ENCODE measurements at regions not wholly inside any gene's neighbourhood (a gene's known extent, or its start where the extent isn't known, plus 50 kb on each side); places are given as distances from the start of the nearest gene placed in this dataset.

- H3K4me3 Mint-ChIP-seq, result no peak overlapping the region
- H3K27ac Mint-ChIP-seq, result no peak overlapping the region
- no peak for DNase-seq (ENCODE audit: extremely low spot score, unreplicated experiment)
- no peaks in the 10 kb centered on the region for H3K36me3 Mint-ChIP-seq
- H3K9me3 Mint-ChIP-seq, result peaks cover 3% of the 10 kb centered on the region
- H3K27me3 Mint-ChIP-seq, result no peaks in the 10 kb centered on the region
- no peak for TF ChIP-seq CTCF (conservative IDR thresholded peaks at IDR 0.05)
- no peaks in the 10 kb centered on the region for H3K4me1 Mint-ChIP-seq (ENCODE audit: unreplicated experiment)
Observed at GRCh38 chr6:66200390-66200789, 493.4 kb upstream of the EYS start.

- no peaks in the 10 kb centered on the region for H3K36me3 Mint-ChIP-seq
- H3K27ac Mint-ChIP-seq, result no peak overlapping the region
- TF ChIP-seq CTCF (conservative IDR thresholded peaks at IDR 0.05), result no peak
- peaks cover 3% of the 10 kb centered on the region for H3K9me3 Mint-ChIP-seq
- H3K4me3 Mint-ChIP-seq, result no peak overlapping the region
- no peaks in the 10 kb centered on the region for H3K4me1 Mint-ChIP-seq (ENCODE audit: unreplicated experiment)
- H3K27me3 Mint-ChIP-seq, result no peaks in the 10 kb centered on the region
- DNase-seq (ENCODE audit: extremely low spot score, unreplicated experiment), result no peak
Observed at GRCh38 chr6:66199171-66199570, 492.1 kb upstream of the EYS start.

GRCh38 chr6:66198062-66198624, 491.1 kb upstream of the EYS start:
- no peak overlapping the region for H3K27ac Mint-ChIP-seq
- no peaks in the 10 kb centered on the region for H3K27me3 Mint-ChIP-seq
- no peak for DNase-seq (ENCODE audit: extremely low spot score, unreplicated experiment)
- H3K9me3 Mint-ChIP-seq, result peaks cover 3% of the 10 kb centered on the region
- no peaks in the 10 kb centered on the region for H3K4me1 Mint-ChIP-seq (ENCODE audit: unreplicated experiment)
- H3K4me3 Mint-ChIP-seq, result no peak overlapping the region
- H3K36me3 Mint-ChIP-seq, result no peaks in the 10 kb centered on the region
- no peak for TF ChIP-seq CTCF (conservative IDR thresholded peaks at IDR 0.05)

GRCh38 chr6:66190858-66191257, 483.8 kb upstream of the EYS start:
- Mint-ChIP-seq H3K27me3 (no peaks in the 10 kb centered on the region), H3K4me1 (ENCODE audit: unreplicated experiment) (no peaks in the 10 kb centered on the region), H3K9me3 (no peaks in the 10 kb centered on the region), H3K36me3 (no peaks in the 10 kb centered on the region), H3K4me3 (no peak overlapping the region), H3K27ac (peak overlapping the region; percentile 57)
- no peak for DNase-seq (ENCODE audit: extremely low spot score, unreplicated experiment)
- no peak for TF ChIP-seq CTCF (conservative IDR thresholded peaks at IDR 0.05)

GRCh38 chr6:66189915-66190314, 482.9 kb upstream of the EYS start:
- no peaks in the 10 kb centered on the region for H3K27me3 Mint-ChIP-seq
- no peaks in the 10 kb centered on the region for H3K4me1 Mint-ChIP-seq (ENCODE audit: unreplicated experiment)
- no peak for TF ChIP-seq CTCF (conservative IDR thresholded peaks at IDR 0.05)
- DNase-seq (ENCODE audit: extremely low spot score, unreplicated experiment), result no peak
- no peak overlapping the region for H3K27ac Mint-ChIP-seq
- H3K4me3 Mint-ChIP-seq, result no peak overlapping the region
- H3K9me3 Mint-ChIP-seq, result no peaks in the 10 kb centered on the region
- no peaks in the 10 kb centered on the region for H3K36me3 Mint-ChIP-seq

GRCh38 chr6:66186756-66187155, 479.7 kb upstream of the EYS start:
- TF ChIP-seq CTCF (conservative IDR thresholded peaks at IDR 0.05), result no peak
- Mint-ChIP-seq H3K9me3 (no peaks in the 10 kb centered on the region), H3K27ac (no peak overlapping the region), H3K36me3 (no peaks in the 10 kb centered on the region), H3K4me1 (ENCODE audit: unreplicated experiment) (no peaks in the 10 kb centered on the region), H3K4me3 (no peak overlapping the region), H3K27me3 (no peaks in the 10 kb centered on the region)
- no peak for DNase-seq (ENCODE audit: extremely low spot score, unreplicated experiment)
